GM23338 (cell line): ENCODE measurements at regions not wholly inside any gene's neighbourhood (a gene's known extent, or its start where the extent isn't known, plus 50 kb on each side); places are given as distances from the start of the nearest gene placed in this dataset.

ENCODE experiments used
- ATAC-seq: fragments of 200-7000 bp; cut with Tn5 transposase; 3 replicates; pipeline ENCODE4 v1.9.1; 2020
- DNase-seq: peaks from one replicate; pipeline ENCODE4 v3.0.0-alpha.2; 2015; ENCODE audit warnings: low spot score
- H2AFZ ChIP-seq: fragments of 200-600 bp; sonication (generic); 2 replicates; pipeline ENCODE4 v1.8.0; 2016; ENCODE audit warnings: antibody characterized with exemption, mild to moderate bottlenecking, moderate library complexity
- H3F3A ChIP-seq: fragments of 200-600 bp; sonication (generic); replicated peaks from 2 replicates; pipeline ENCODE4 v1.8.0; 2017; ENCODE audit warnings: antibody characterized with exemption, mixed run types, low read depth
- H3K27ac ChIP-seq: fragments of 200-600 bp; sonication (generic); 2 replicates; pipeline ENCODE4 v1.6.1; 2016; ENCODE audit warnings: low read depth
- H3K27me3 ChIP-seq: fragments of 200-600 bp; sonication (generic); 2 replicates; pipeline ENCODE4 v1.8.0; 2016; ENCODE audit warnings: mild to moderate bottlenecking, mixed run types, moderate library complexity; ENCODE audit not compliant: insufficient read depth
- H3K36me3 ChIP-seq: fragments of 200-600 bp; sonication (generic); 2 replicates; pipeline ENCODE4 v1.8.0; 2016; ENCODE audit warnings: mild to moderate bottlenecking; ENCODE audit not compliant: insufficient read depth
- H3K4me1 ChIP-seq: fragments of 200-600 bp; sonication (generic); 2 replicates; pipeline ENCODE4 v1.8.0; 2016; ENCODE audit warnings: mild to moderate bottlenecking, moderate library complexity; ENCODE audit not compliant: insufficient read depth
- H3K4me2 ChIP-seq: fragments of 200-600 bp; sonication (generic); 2 replicates; pipeline ENCODE4 v1.7.1; 2017; ENCODE audit warnings: mixed run types
- H3K4me3 ChIP-seq: fragments of 200-600 bp; sonication (generic); 2 replicates; pipeline ENCODE4 v1.6.1; 2016; ENCODE audit warnings: mixed run types
- H3K79me2 ChIP-seq: fragments of 200-600 bp; sonication (generic); replicated peaks from 2 replicates; pipeline ENCODE4 v1.8.0; 2017; ENCODE audit warnings: mild to moderate bottlenecking; ENCODE audit not compliant: insufficient read depth
- H3K9me2 ChIP-seq: fragments of 200-600 bp; sonication (generic); 2 replicates; pipeline ENCODE4 v1.8.0; 2017; ENCODE audit not compliant: insufficient read depth
- H4K20me1 ChIP-seq: fragments of 200-600 bp; sonication (generic); replicated peaks from 2 replicates; pipeline ENCODE4 v1.8.0; 2017; ENCODE audit warnings: mild to moderate bottlenecking; ENCODE audit not compliant: insufficient read depth
- H3K27ac Mint-ChIP-seq: 2 replicates; pipeline ENCODE4 v1.8.0; 2020; ENCODE audit warnings: inconsistent platforms, mild to moderate bottlenecking, moderate library complexity, mixed read lengths
- H3K27me3 Mint-ChIP-seq: 3 replicates; pipeline ENCODE4 v1.8.0; 2022; ENCODE audit warnings: low read depth, mild to moderate bottlenecking, moderate library complexity, mixed read lengths, inconsistent platforms; ENCODE audit not compliant: insufficient read depth, poor library complexity
- H3K36me3 Mint-ChIP-seq: 3 replicates; pipeline ENCODE4 v1.8.0; 2021; ENCODE audit warnings: low read depth, mild to moderate bottlenecking, inconsistent platforms, moderate library complexity, mixed read lengths
- H3K4me1 Mint-ChIP-seq: 3 replicates; pipeline ENCODE4 v1.8.0; 2020; ENCODE audit warnings: mild to moderate bottlenecking, inconsistent platforms, mixed read lengths
- H3K4me3 Mint-ChIP-seq: 3 replicates; pipeline ENCODE4 v1.8.0; 2021; ENCODE audit warnings: moderate library complexity, mild to moderate bottlenecking, inconsistent platforms, mixed read lengths
- H3K9me3 Mint-ChIP-seq: 3 replicates; pipeline ENCODE4 v1.8.0; 2020; ENCODE audit warnings: moderate library complexity, mild to moderate bottlenecking, inconsistent platforms, mixed read lengths
- CREB1 ChIP-seq: fragments of 250-450 bp; sonication (Bioruptor Pico); IDR thresholded peaks from 2 replicates; pipeline ENCODE4 v1.5.0; 2020; ENCODE audit warnings: low read depth, mild to moderate bottlenecking, moderate library complexity
- CTCF ChIP-seq, 2 experiments: fragments of 200-600 bp in 1 of 2; sonication (generic) in 1 of 2; conservative IDR thresholded peaks; 2 replicates each; pipeline versions ENCODE4 v1.5.1 to v1.6.1; 2016 to 2017; ENCODE audit warnings: antibody characterized with exemption in 2 of 2, low read depth in 2 of 2, mild to moderate bottlenecking in 2 of 2, moderate library complexity in 1 of 2
- EZH2 ChIP-seq: fragments of 200-600 bp; sonication (generic); IDR thresholded peaks from one replicate; pipeline ENCODE4 v1.8.0; 2017; ENCODE audit warnings: antibody characterized with exemption, mild to moderate bottlenecking, low read depth; ENCODE audit not compliant: unreplicated experiment
- EZH2phosphoT487 ChIP-seq: fragments of 200-600 bp; sonication (generic); IDR thresholded peaks from one replicate; pipeline ENCODE4 v1.8.1; 2018; ENCODE audit warnings: antibody characterized with exemption; ENCODE audit not compliant: unreplicated experiment
- JUNB ChIP-seq: IDR thresholded peaks from one replicate; pipeline ENCODE4 v1.6.1; 2016; ENCODE audit warnings: antibody characterized with exemption; ENCODE audit not compliant: unreplicated experiment
- NANOG ChIP-seq: IDR thresholded peaks from 2 replicates; pipeline ENCODE4 v1.6.1; 2016; ENCODE audit warnings: antibody characterized with exemption, borderline replicate concordance
- POLR2AphosphoS5 ChIP-seq: IDR thresholded peaks from 2 replicates; pipeline ENCODE4 v1.6.1; 2016; ENCODE audit warnings: antibody characterized with exemption, low read depth
- REST ChIP-seq: IDR thresholded peaks from one replicate; pipeline ENCODE4 v1.6.1; 2018; ENCODE audit warnings: antibody characterized with exemption; ENCODE audit not compliant: unreplicated experiment
- STAT1 ChIP-seq: IDR thresholded peaks from one replicate; pipeline ENCODE4 v1.6.1; 2016; ENCODE audit warnings: antibody characterized with exemption; ENCODE audit not compliant: unreplicated experiment
- ZNF114 ChIP-seq: fragments of 250-450 bp; sonication (Bioruptor Pico); IDR thresholded peaks from 2 replicates; pipeline ENCODE4 v1.5.0; 2020; ENCODE audit warnings: mild to moderate bottlenecking, moderate library complexity
- ZNF331 ChIP-seq: fragments of 250-450 bp; sonication (Bioruptor Pico); IDR thresholded peaks from 2 replicates; pipeline ENCODE4 v1.5.0; 2020; ENCODE audit warnings: low read depth, mild to moderate bottlenecking, moderate library complexity
- TF ChIP-seq, protein P1 (sequence below): IDR thresholded peaks from 2 replicates; pipeline ENCODE4 v1.6.1; 2016; ENCODE audit warnings: antibody characterized with exemption
- TF ChIP-seq, protein P2 (sequence below): fragments of 250-450 bp; sonication (Bioruptor Pico); IDR thresholded peaks from 2 replicates; pipeline ENCODE4 v1.5.0; 2020; ENCODE audit warnings: mild to moderate bottlenecking, moderate library complexity

- no peaks in the 10 kb centered on the region for H3K9me2 ChIP-seq
- H3F3A ChIP-seq = no peaks in the 10 kb centered on the region
- Mint-ChIP-seq H3K4me1 (no peaks in the 10 kb centered on the region), H3K9me3 (peaks cover 4% of the 10 kb centered on the region; the same call in 1 of the 3 replicates), H3K36me3 (no peaks in the 10 kb centered on the region), H3K4me3 (no peak overlapping the region), H3K27ac (no peak overlapping the region), H3K27me3 (no peaks in the 10 kb centered on the region)
- no peaks in the 10 kb centered on the region for H4K20me1 ChIP-seq
- H3K4me3 ChIP-seq = no peak overlapping the region
- DNase-seq (no peak), ATAC-seq (no peak)
- no peaks in the 10 kb centered on the region for H3K36me3 ChIP-seq
- H3K79me2 ChIP-seq = no peaks in the 10 kb centered on the region
- H3K4me1 ChIP-seq = no peaks in the 10 kb centered on the region
- no peak overlapping the region for H3K27ac ChIP-seq
- no peak overlapping the region for H2AFZ ChIP-seq
- no peaks in the 10 kb centered on the region for H3K27me3 ChIP-seq
- H3K4me2 ChIP-seq = no peak overlapping the region
- TF ChIP-seq JUNB (no peak), NANOG (no peak), CREB1 (CRISPR knock-in tag) (no peak), STAT1 (no peak), REST (no peak), ZNF114 (CRISPR knock-in tag) (no peak), CTCF (conservative IDR thresholded peaks at IDR 0.05; ENCODE audit: low read depth in 2 of 2) (no peak), EZH2phosphoT487 (no peak), ZNF331 (no peak), POLR2AphosphoS5 (no peak), EZH2 (no peak)
- TF ChIP-seq, protein P1, sequence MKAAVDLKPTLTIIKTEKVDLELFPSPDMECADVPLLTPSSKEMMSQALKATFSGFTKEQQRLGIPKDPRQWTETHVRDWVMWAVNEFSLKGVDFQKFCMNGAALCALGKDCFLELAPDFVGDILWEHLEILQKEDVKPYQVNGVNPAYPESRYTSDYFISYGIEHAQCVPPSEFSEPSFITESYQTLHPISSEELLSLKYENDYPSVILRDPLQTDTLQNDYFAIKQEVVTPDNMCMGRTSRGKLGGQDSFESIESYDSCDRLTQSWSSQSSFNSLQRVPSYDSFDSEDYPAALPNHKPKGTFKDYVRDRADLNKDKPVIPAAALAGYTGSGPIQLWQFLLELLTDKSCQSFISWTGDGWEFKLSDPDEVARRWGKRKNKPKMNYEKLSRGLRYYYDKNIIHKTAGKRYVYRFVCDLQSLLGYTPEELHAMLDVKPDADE = no peak
- TF ChIP-seq, protein P2, sequence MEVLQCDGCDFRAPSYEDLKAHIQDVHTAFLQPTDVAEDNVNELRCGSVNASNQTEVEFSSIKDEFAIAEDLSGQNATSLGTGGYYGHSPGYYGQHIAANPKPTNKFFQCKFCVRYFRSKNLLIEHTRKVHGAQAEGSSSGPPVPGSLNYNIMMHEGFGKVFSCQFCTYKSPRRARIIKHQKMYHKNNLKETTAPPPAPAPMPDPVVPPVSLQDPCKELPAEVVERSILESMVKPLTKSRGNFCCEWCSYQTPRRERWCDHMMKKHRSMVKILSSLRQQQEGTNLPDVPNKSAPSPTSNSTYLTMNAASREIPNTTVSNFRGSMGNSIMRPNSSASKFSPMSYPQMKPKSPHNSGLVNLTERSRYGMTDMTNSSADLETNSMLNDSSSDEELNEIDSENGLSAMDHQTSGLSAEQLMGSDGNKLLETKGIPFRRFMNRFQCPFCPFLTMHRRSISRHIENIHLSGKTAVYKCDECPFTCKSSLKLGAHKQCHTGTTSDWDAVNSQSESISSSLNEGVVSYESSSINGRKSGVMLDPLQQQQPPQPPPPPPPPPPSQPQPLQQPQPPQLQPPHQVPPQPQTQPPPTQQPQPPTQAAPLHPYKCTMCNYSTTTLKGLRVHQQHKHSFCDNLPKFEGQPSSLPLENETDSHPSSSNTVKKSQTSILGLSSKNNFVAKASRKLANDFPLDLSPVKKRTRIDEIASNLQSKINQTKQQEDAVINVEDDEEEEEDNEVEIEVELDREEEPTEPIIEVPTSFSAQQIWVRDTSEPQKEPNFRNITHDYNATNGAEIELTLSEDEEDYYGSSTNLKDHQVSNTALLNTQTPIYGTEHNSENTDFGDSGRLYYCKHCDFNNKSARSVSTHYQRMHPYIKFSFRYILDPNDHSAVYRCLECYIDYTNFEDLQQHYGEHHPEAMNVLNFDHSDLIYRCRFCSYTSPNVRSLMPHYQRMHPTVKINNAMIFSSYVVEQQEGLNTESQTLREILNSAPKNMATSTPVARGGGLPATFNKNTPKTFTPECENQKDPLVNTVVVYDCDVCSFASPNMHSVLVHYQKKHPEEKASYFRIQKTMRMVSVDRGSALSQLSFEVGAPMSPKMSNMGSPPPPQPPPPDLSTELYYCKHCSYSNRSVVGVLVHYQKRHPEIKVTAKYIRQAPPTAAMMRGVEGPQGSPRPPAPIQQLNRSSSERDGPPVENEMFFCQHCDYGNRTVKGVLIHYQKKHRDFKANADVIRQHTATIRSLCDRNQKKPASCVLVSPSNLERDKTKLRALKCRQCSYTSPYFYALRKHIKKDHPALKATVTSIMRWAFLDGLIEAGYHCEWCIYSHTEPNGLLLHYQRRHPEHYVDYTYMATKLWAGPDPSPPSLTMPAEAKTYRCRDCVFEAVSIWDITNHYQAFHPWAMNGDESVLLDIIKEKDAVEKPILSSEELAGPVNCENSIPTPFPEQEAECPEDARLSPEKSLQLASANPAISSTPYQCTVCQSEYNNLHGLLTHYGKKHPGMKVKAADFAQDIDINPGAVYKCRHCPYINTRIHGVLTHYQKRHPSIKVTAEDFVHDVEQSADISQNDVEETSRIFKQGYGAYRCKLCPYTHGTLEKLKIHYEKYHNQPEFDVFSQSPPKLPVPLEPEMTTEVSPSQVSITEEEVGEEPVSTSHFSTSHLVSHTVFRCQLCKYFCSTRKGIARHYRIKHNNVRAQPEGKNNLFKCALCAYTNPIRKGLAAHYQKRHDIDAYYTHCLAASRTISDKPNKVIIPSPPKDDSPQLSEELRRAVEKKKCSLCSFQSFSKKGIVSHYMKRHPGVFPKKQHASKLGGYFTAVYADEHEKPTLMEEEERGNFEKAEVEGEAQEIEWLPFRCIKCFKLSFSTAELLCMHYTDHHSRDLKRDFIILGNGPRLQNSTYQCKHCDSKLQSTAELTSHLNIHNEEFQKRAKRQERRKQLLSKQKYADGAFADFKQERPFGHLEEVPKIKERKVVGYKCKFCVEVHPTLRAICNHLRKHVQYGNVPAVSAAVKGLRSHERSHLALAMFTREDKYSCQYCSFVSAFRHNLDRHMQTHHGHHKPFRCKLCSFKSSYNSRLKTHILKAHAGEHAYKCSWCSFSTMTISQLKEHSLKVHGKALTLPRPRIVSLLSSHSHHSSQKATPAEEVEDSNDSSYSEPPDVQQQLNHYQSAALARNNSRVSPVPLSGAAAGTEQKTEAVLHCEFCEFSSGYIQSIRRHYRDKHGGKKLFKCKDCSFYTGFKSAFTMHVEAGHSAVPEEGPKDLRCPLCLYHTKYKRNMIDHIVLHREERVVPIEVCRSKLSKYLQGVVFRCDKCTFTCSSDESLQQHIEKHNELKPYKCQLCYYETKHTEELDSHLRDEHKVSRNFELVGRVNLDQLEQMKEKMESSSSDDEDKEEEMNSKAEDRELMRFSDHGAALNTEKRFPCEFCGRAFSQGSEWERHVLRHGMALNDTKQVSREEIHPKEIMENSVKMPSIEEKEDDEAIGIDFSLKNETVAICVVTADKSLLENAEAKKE (CRISPR knock-in tag) = no peak
These were observed 709.3 kb downstream of the SLC4A3 start for GRCh38 chr2:220336771-220337170.
